GM12878 (cell line): ENCODE measurements at regions not wholly inside any gene's neighbourhood (a gene's known extent, or its start where the extent isn't known, plus 50 kb on each side); places are given as distances from the start of the nearest gene placed in this dataset.

Source experiments
- ATAC-seq: fragments of 200-7000 bp; cut with Tn5 transposase; 3 replicates; pipeline ENCODE4 v1.9.1; 2020; ENCODE audit warnings: mild to moderate bottlenecking, moderate library complexity
- BruUV-seq: library from RNA; stranded (reverse); fragments of 400-500 nt; replicated peaks from 2 replicates; lab custom pipeline; 2021; lab: Mats Ljungman, UMichigan
- CTCF ChIA-PET: fragments of 300-600 bp; sonication (Branson Sonifier 250); formaldehyde crosslinking; extraction: SDS; loops from one replicate; lab custom pipeline; 2021; ENCODE audit warnings: inconsistent platforms; lab: Yijun Ruan, JAX
- POLR2A ChIA-PET: fragments of 350-600 bp; formaldehyde crosslinking; extraction: SDS; loops from one replicate; lab custom pipeline; 2021; ENCODE audit warnings: inconsistent platforms; lab: Charles Lee
- RAD21 ChIA-PET: fragments of 300-600 bp; sonication (Branson Sonifier 250); formaldehyde crosslinking; loops from one replicate; lab custom pipeline; 2023; ENCODE audit warnings: antibody characterized with exemption; ENCODE audit not compliant: unreplicated experiment; lab: Charles Lee
- SMC1A ChIA-PET: fragments of 300-600 bp; sonication (Branson Sonifier 250); formaldehyde crosslinking; loops from one replicate; lab custom pipeline; 2023; ENCODE audit not compliant: unreplicated experiment, uncharacterized antibody; lab: Charles Lee
- DNase-seq: peaks from one replicate; pipeline ENCODE4 v3.0.0-alpha.2; 2011; ENCODE audit warnings: low read depth, low spot score
- FAIRE-seq: peaks from 3 replicates; lab custom pipeline; 2011; peaks lifted over from hg19 to GRCh38; lab: Jason Lieb, UNC
- H2AFZ ChIP-seq: 2 replicates; pipeline ENCODE4 v1.6.0; 2011; ENCODE audit warnings: low read depth, low read length, control low read depth; ENCODE audit not compliant: control insufficient read depth
- H3K27ac ChIP-seq: 2 replicates; pipeline ENCODE4 v1.5.1; 2011; ENCODE audit warnings: control low read depth; ENCODE audit not compliant: control insufficient read depth, insufficient read depth
- H3K27me3 ChIP-seq, 2 experiments: replicated peaks in 1 of 2; 2 replicates each; pipeline versions ENCODE4 v1.6.0 to v1.6.1; 2011; ENCODE audit warnings: low read length in 1 of 2; ENCODE audit not compliant: control insufficient read depth in 2 of 2, insufficient read depth in 2 of 2
- H3K36me3 ChIP-seq, 2 experiments: 2 replicates each; pipeline ENCODE4 v1.5.1; 2011; ENCODE audit warnings: low read length in 1 of 2; ENCODE audit not compliant: control insufficient read depth in 2 of 2, insufficient read depth in 2 of 2
- H3K4me1 ChIP-seq: 2 replicates; pipeline ENCODE4 v1.6.1; 2011; ENCODE audit warnings: mild to moderate bottlenecking, low read length, moderate library complexity, mixed read lengths; ENCODE audit not compliant: control insufficient read depth, insufficient read depth
- H3K4me2 ChIP-seq: 2 replicates; pipeline ENCODE4 v1.6.0; 2011; ENCODE audit warnings: control low read depth; ENCODE audit not compliant: control insufficient read depth, insufficient read depth
- H3K4me3 ChIP-seq: fragments of 200-600 bp; sonication (generic); 2 replicates; pipeline ENCODE4 v1.5.1; 2016
- H3K79me2 ChIP-seq: 2 replicates; pipeline ENCODE4 v1.6.0; 2011; ENCODE audit warnings: low read length; ENCODE audit not compliant: control insufficient read depth, insufficient read depth
- H3K9ac ChIP-seq: 2 replicates; pipeline ENCODE4 v1.8.0; 2011; ENCODE audit warnings: low read length, control low read depth, mixed read lengths; ENCODE audit not compliant: control insufficient read depth, insufficient read depth
- H3K9me3 ChIP-seq: replicated peaks from 3 replicates; pipeline ENCODE4 v1.5.1; 2011; ENCODE audit warnings: mild to moderate bottlenecking, low read length; ENCODE audit not compliant: control insufficient read depth, insufficient read depth
- H4K20me1 ChIP-seq: 2 replicates; pipeline ENCODE4 v1.6.0; 2011; ENCODE audit not compliant: control insufficient read depth, insufficient read depth
- BCL11A ChIP-seq: IDR thresholded peaks from 2 replicates; pipeline ENCODE4 v1.6.1; 2011; ENCODE audit warnings: low read depth, low read length
- CBX3 ChIP-seq: fragments of 200-600 bp; sonication (generic); IDR thresholded peaks from 2 replicates; pipeline ENCODE4 v1.6.1; 2016; ENCODE audit warnings: low read depth, borderline replicate concordance
- EZH2 ChIP-seq: IDR thresholded peaks from 2 replicates; pipeline ENCODE4 v1.6.1; 2012; ENCODE audit warnings: low read depth, mild to moderate bottlenecking, control low read depth, inconsistent platforms, low read length, borderline replicate concordance; ENCODE audit not compliant: control insufficient read depth
- IKZF2 ChIP-seq, 2 experiments: fragments of 450-650 bp; IDR thresholded peaks; 2 replicates each; pipeline ENCODE4 v1.6.1; 2017; ENCODE audit warnings: mild to moderate bottlenecking in 2 of 2, moderate library complexity in 2 of 2
- MAX ChIP-seq: IDR thresholded peaks from 2 replicates; pipeline ENCODE4 v1.6.1; 2012; ENCODE audit warnings: low read depth, low read length, improper control_type of control experiment
- MLLT1 ChIP-seq: fragments of 450-650 bp; IDR thresholded peaks from 2 replicates; pipeline ENCODE4 v1.6.1; 2016; ENCODE audit warnings: mild to moderate bottlenecking
- MXI1 ChIP-seq: fragments of 150-350 bp; IDR thresholded peaks from 2 replicates; pipeline ENCODE4 v1.6.1; 2011; ENCODE audit warnings: low read depth, mild to moderate bottlenecking, inconsistent platforms, low read length, improper control_type of control experiment
- NFIC ChIP-seq: IDR thresholded peaks from 2 replicates; pipeline ENCODE4 v1.6.1; 2012; ENCODE audit warnings: low read depth, mild to moderate bottlenecking, inconsistent platforms, low read length, moderate library complexity
- POLR2A ChIP-seq: IDR thresholded peaks from 2 replicates; pipeline ENCODE4 v1.6.1; 2011; ENCODE audit warnings: low read depth, mild to moderate bottlenecking, low read length
- POLR2AphosphoS5 ChIP-seq: IDR thresholded peaks from 2 replicates; pipeline ENCODE4 v1.6.1; 2011; ENCODE audit warnings: mild to moderate bottlenecking, low read length, inconsistent platforms
- SMC3 ChIP-seq: IDR thresholded peaks from 2 replicates; pipeline ENCODE4 v1.6.1; 2011; ENCODE audit warnings: low read length, improper control_type of control experiment, borderline replicate concordance
- SREBF1 ChIP-seq: IDR thresholded peaks from 2 replicates; pipeline ENCODE4 v1.6.1; 2012; ENCODE audit warnings: mild to moderate bottlenecking, low read length
- ZZZ3 ChIP-seq: IDR thresholded peaks from 2 replicates; pipeline ENCODE4 v1.6.1; 2011; ENCODE audit warnings: low read depth; ENCODE audit not compliant: control insufficient read depth, insufficient read length
- WGBS: methylation state at CpG from one replicate; pipeline ENCODE4 v1.1.6; 2016; ENCODE audit warnings: low lambda C conversion rate; ENCODE audit not compliant: insufficient replicate concordance, insufficient coverage; ENCODE audit errors: missing lambda C conversion rate; 5-methylcytosine and 5-hydroxymethylcytosine counted together
- in situ Hi-C: fragments of 300-500 bp; cut with MboI; formaldehyde crosslinking; loops from 9 replicates; pipeline ENCODE4 v1.14.3; 2018; ENCODE audit warnings: mixed read lengths
- intact Hi-C: fragments of 100-400 bp; cut with micrococcal nuclease; formaldehyde crosslinking; loops from one replicate; pipeline ENCODE4 v1.14.2; 2022; ENCODE audit not compliant: unreplicated experiment
- TF ChIP-seq, protein P1 (sequence below): fragments of 450-650 bp; IDR thresholded peaks from 2 replicates; pipeline ENCODE4 v1.6.1; 2014; ENCODE audit warnings: mild to moderate bottlenecking

GRCh38 chr20:63112491-63113219 is 103.3 kb downstream of the YTHDF1 start:
- H4K20me1 ChIP-seq, result no peaks in the 10 kb centered on the region
- intact Hi-C loops (no loop called here), in situ Hi-C loops (no loop called here)
- SMC1A ChIA-PET, result no interaction called here
- no peaks in the 10 kb centered on the region for H3K79me2 ChIP-seq
- no peaks in the 10 kb centered on the region; the same call in 2 of the 3 replicates for H3K9me3 ChIP-seq
- H3K4me2 ChIP-seq, result no peak overlapping the region
- H2AFZ ChIP-seq, result no peak overlapping the region
- TF ChIP-seq POLR2AphosphoS5, result no peak
- TF ChIP-seq ZZZ3, result no peak
- no peak for TF ChIP-seq BCL11A
- no peak for TF ChIP-seq EZH2
- no peak for TF ChIP-seq SMC3
- TF ChIP-seq MXI1, result no peak
- TF ChIP-seq, protein P1, sequence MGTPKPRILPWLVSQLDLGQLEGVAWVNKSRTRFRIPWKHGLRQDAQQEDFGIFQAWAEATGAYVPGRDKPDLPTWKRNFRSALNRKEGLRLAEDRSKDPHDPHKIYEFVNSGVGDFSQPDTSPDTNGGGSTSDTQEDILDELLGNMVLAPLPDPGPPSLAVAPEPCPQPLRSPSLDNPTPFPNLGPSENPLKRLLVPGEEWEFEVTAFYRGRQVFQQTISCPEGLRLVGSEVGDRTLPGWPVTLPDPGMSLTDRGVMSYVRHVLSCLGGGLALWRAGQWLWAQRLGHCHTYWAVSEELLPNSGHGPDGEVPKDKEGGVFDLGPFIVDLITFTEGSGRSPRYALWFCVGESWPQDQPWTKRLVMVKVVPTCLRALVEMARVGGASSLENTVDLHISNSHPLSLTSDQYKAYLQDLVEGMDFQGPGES, result no peak
- TF ChIP-seq NFIC, result no peak
- no peak for TF ChIP-seq SREBF1
- TF ChIP-seq CBX3, result no peak
- TF ChIP-seq MAX, result no peak
- TF ChIP-seq POLR2A, result no peak
- no peak for TF ChIP-seq IKZF2 (IDR thresholded peaks at IDR 0.05)
- TF ChIP-seq MLLT1, result no peak
- DNase-seq (no peak), FAIRE-seq (no peak), ATAC-seq (no peak)
- 0 out of 4 replicates have a peak, but pooled peaks cover 0 to 1% of the 10 kb centered on the region in 2 experiments for H3K27me3 ChIP-seq
- POLR2A ChIA-PET, result no interaction called here
- H3K36me3 ChIP-seq, result no peaks in the 10 kb centered on the region
- RAD21 ChIA-PET, result no interaction called here
- no TSS peak for BruUV-seq
- H3K4me1 ChIP-seq, result no peaks in the 10 kb centered on the region
- 12% methylated on average over 8 of the region's 10 CpGs for WGBS
- no peak overlapping the region for H3K27ac ChIP-seq
- no peak overlapping the region for H3K9ac ChIP-seq
- no peak overlapping the region for H3K4me3 ChIP-seq
- CTCF ChIA-PET, result no interaction called here
